ENCODE measurements at regions not wholly inside any gene's neighbourhood (a gene's known extent, or its start where the extent isn't known, plus 50 kb on each side); places are given as distances from the start of the nearest gene placed in this dataset.
"Not testable (repeated sequence)": the region's sequence is repeated elsewhere in the genome, so short reads cannot be mapped to it uniquely, and the experiment has no call there.

DNA sequence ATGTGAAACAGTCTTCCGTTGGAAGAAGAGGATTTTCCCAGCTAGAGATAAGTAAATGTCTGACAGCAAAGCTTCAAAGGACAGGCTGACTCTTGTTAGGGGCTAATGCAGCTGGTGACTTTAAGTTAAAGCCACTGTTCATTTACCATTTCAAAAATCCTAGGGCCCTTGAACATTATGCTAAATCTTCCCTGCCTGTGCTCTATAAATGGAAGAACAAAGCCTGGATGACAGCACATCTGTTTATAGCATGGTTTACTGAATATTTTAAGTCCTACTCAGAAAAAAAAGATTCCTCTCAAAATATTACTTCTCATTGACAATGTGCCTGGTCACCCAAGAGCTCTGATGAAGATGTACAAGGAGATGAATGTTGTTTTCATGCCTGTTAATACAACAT, 255.3 kb downstream of the ADRA2A start:
- not testable (repeated sequence) for H3K9me3 Mint-ChIP-seq; H3K27ac Mint-ChIP-seq; H3K4me3 ChIP-seq (ENCODE audit: low read depth, low read length); H3K36me3 ChIP-seq (ENCODE audit: control insufficient read depth, insufficient read depth, low read length); H3K27me3 ChIP-seq (ENCODE audit: control insufficient read depth, insufficient read depth, low read length); H3K4me3 Mint-ChIP-seq; H3K36me3 Mint-ChIP-seq; H3K27ac ChIP-seq (ENCODE audit: insufficient read depth, low read length, poor library complexity, severe bottlenecking); H3K27me3 Mint-ChIP-seq; DNase-seq; ATAC-seq (ENCODE audit: low read depth in 2 of 2); H3K9me3 ChIP-seq (ENCODE audit: control insufficient read depth in 2 of 2, low read length in 2 of 2); H3K4me1 Mint-ChIP-seq; H3K4me1 ChIP-seq (ENCODE audit: control insufficient read depth, insufficient read depth, low read length, poor library complexity, severe bottlenecking)

DNA sequence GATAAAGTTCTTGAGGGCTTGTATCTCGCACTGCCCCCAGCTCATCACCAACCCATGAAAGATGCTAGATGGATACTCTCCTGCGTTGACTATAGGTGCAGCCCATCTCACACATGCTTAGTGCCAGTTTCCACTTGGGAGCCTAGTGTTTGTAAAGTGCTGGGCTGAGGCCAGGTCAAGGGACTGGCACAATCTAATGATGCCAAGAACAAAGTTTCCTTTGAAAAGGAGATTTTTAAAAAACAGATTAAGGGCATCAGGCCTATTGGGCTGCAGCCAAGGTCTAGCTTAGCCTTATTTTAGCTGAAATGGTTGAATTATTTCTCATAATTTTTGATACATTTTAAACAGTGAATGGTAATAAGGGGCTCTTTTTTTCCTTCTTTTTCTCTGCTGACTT, 259.0 kb downstream of the ADRA2A start:
- H3K4me3 ChIP-seq (ENCODE audit: low read depth, low read length), result no peak overlapping the region
- ATAC-seq (ENCODE audit: low read depth in 2 of 2) (no peak), DNase-seq (no peak)
- H3K27me3 ChIP-seq (ENCODE audit: control insufficient read depth, insufficient read depth, low read length), result no peaks in the 10 kb centered on the region
- Mint-ChIP-seq H3K4me1 (no peaks in the 10 kb centered on the region), H3K9me3 (peaks cover 0 to 13% (median 4%) of the 10 kb centered on the region in 7 donors), H3K4me3 (no peak overlapping the region), H3K27me3 (peaks cover 5% of the 10 kb centered on the region), H3K36me3 (no peaks in the 10 kb centered on the region), H3K27ac (no peak overlapping the region)
- H3K36me3 ChIP-seq (ENCODE audit: control insufficient read depth, insufficient read depth, low read length), result no peaks in the 10 kb centered on the region
- no peaks in the 10 kb centered on the region for H3K4me1 ChIP-seq (ENCODE audit: control insufficient read depth, insufficient read depth, low read length, poor library complexity, severe bottlenecking)
- H3K9me3 ChIP-seq (ENCODE audit: control insufficient read depth in 2 of 2, low read length in 2 of 2), result peaks cover 5 to 6% of the 10 kb centered on the region in 2 experiments
- no peak overlapping the region for H3K27ac ChIP-seq (ENCODE audit: insufficient read depth, low read length, poor library complexity, severe bottlenecking)

DNA sequence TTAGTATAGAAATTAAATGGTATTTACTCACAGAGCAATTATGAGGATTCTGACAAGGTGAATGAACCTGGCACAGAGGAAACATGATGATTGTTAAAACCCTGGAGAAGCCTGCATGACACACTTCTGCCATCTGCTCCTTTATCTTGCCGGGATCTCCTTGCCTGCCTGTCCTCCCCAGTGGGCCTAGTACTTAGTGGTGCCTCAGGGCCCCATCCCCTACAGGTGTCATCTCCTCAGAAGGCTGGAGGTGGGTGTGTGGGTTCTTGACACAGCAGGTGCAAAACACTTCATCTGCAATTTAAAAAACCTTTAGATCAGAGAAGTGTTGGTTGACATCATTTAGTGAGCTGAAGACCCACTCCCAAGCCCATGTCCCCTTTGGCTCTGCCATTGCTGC, 261.2 kb downstream of the ADRA2A start:
- no peaks in the 10 kb centered on the region for H3K36me3 Mint-ChIP-seq
- H3K4me1 Mint-ChIP-seq, result no peaks in the 10 kb centered on the region
- Histone ChIP-seq H3K27me3 (ENCODE audit: control insufficient read depth, insufficient read depth, low read length) (no peaks in the 10 kb centered on the region), H3K9me3 (ENCODE audit: control insufficient read depth in 2 of 2, low read length in 2 of 2) (peaks cover 6 to 12% of the 10 kb centered on the region in 2 experiments), H3K4me1 (ENCODE audit: control insufficient read depth, insufficient read depth, low read length, poor library complexity, severe bottlenecking) (no peaks in the 10 kb centered on the region), H3K27ac (ENCODE audit: insufficient read depth, low read length, poor library complexity, severe bottlenecking) (no peak overlapping the region), H3K4me3 (ENCODE audit: low read depth, low read length) (no peak overlapping the region), H3K36me3 (ENCODE audit: control insufficient read depth, insufficient read depth, low read length) (no peaks in the 10 kb centered on the region)
- H3K4me3 Mint-ChIP-seq, result no peak overlapping the region
- H3K27me3 Mint-ChIP-seq, result peaks cover 1% of the 10 kb centered on the region
- ATAC-seq (ENCODE audit: low read depth in 2 of 2) (no peak), DNase-seq (no peak)
- H3K9me3 Mint-ChIP-seq, result peaks cover 0 to 22% (median 4%) of the 10 kb centered on the region in 7 donors
- no peak overlapping the region for H3K27ac Mint-ChIP-seq

DNA sequence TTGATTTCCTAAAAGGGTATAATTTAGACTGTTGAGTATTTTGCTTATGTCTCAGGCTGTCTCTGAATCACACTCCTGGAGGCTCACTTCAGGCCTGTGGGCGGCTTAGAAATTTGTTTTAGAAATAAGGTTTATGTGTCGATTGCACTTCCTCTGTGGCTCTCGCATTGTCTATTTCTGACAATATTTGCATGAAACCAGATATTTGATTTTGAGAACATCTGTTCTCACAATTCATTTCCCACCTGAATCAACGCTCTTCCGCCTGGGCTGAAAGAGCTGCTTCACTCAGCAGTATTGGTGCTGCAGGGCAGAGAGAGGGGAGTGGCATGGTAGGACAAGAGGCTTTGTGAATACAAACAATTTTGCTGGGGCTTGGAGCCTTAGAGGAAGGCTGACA, 262.0 kb downstream of the ADRA2A start:
- H3K27ac Mint-ChIP-seq, result no peak overlapping the region
- H3K4me3 Mint-ChIP-seq, result no peak overlapping the region
- H3K27ac ChIP-seq (ENCODE audit: insufficient read depth, low read length, poor library complexity, severe bottlenecking), result no peak overlapping the region
- no peak overlapping the region for H3K4me3 ChIP-seq (ENCODE audit: low read depth, low read length)
- H3K4me1 ChIP-seq (ENCODE audit: control insufficient read depth, insufficient read depth, low read length, poor library complexity, severe bottlenecking), result no peaks in the 10 kb centered on the region
- no peaks in the 10 kb centered on the region for H3K27me3 Mint-ChIP-seq
- H3K27me3 ChIP-seq (ENCODE audit: control insufficient read depth, insufficient read depth, low read length), result no peaks in the 10 kb centered on the region
- ATAC-seq (ENCODE audit: low read depth in 2 of 2), result no peak
- peaks cover 0 to 25% (median 4%) of the 10 kb centered on the region in 7 donors for H3K9me3 Mint-ChIP-seq
- no peaks in the 10 kb centered on the region for H3K4me1 Mint-ChIP-seq
- no peaks in the 10 kb centered on the region for H3K36me3 Mint-ChIP-seq
- H3K36me3 ChIP-seq (ENCODE audit: control insufficient read depth, insufficient read depth, low read length), result no peaks in the 10 kb centered on the region
- no peak for DNase-seq
- H3K9me3 ChIP-seq (ENCODE audit: control insufficient read depth in 2 of 2, low read length in 2 of 2), result peaks cover 4 to 12% of the 10 kb centered on the region in 2 experiments

DNA sequence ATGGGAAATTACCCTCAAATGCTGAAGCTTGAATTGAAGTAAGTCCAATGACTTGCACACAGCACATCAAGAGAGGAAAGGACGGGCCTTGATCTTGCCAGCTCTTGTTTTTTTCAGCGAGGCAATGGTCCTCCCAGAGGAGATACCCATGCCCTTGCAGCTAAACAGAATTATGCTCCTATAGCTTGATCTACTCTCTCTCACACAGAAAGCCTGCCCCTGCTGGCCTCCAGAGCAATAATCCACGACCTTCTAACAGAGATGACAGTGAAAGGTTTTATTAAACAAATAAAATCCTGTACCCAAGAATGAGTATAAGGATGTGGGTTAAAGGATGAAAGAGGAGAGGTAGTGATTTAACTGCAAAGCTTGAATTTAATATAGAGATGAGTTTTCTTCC, 268.0 kb downstream of the ADRA2A start:
- no peak overlapping the region for H3K27ac ChIP-seq (ENCODE audit: insufficient read depth, low read length, poor library complexity, severe bottlenecking)
- H3K27me3 ChIP-seq (ENCODE audit: control insufficient read depth, insufficient read depth, low read length), result peaks cover 1% of the 10 kb centered on the region
- no peaks in the 10 kb centered on the region for H3K4me1 ChIP-seq (ENCODE audit: control insufficient read depth, insufficient read depth, low read length, poor library complexity, severe bottlenecking)
- Mint-ChIP-seq H3K9me3 (peaks cover 0 to 24% (median 5%) of the 10 kb centered on the region in 7 donors), H3K36me3 (no peaks in the 10 kb centered on the region), H3K4me3 (no peak overlapping the region), H3K27ac (no peak overlapping the region), H3K4me1 (no peaks in the 10 kb centered on the region), H3K27me3 (no peaks in the 10 kb centered on the region)
- ATAC-seq (ENCODE audit: low read depth in 2 of 2), result no peak
- H3K9me3 ChIP-seq (ENCODE audit: control insufficient read depth in 2 of 2, low read length in 2 of 2), result peaks cover 4 to 12% of the 10 kb centered on the region in 2 experiments
- no peak for DNase-seq
- H3K4me3 ChIP-seq (ENCODE audit: low read depth, low read length), result no peak overlapping the region
- no peaks in the 10 kb centered on the region for H3K36me3 ChIP-seq (ENCODE audit: control insufficient read depth, insufficient read depth, low read length)

DNA sequence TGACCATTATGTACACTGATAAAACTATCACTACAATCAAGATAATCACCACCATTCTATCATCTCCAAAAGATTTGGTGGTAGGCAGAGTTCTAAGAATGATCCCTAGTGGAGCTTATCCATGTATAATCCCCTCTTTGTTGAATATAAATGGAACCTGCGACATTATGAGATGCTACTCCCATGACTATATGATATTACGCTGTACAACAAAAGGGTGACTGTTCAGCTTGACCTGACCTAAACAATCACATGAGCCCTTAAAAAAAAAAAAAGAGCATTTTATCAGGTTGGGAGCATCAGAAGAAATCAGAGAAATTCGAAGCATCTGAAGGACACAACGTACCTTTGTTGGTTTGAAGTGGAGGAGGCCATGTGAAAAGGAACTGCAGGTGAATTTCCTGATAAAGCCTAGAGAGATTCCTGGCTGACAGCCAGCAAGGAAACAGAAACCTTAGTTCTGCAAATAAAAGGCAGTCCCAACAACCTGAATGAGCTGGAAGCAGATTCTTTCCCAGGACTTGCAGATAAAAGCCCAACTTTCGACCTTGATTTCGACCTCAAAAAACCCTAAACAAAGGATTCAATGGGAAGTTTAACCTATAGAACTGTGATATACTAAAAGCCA, 270.7 kb downstream of the ADRA2A start:
- H3K4me3 ChIP-seq (ENCODE audit: low read depth, low read length), result no peak overlapping the region
- ATAC-seq (ENCODE audit: low read depth in 2 of 2) (no peak), DNase-seq (no peak)
- no peaks in the 10 kb centered on the region for H3K36me3 Mint-ChIP-seq
- H3K27me3 Mint-ChIP-seq, result peaks cover 4% of the 10 kb centered on the region
- H3K9me3 ChIP-seq (ENCODE audit: control insufficient read depth in 2 of 2, low read length in 2 of 2), result no peaks in the 10 kb centered on the region
- no peak overlapping the region for H3K27ac ChIP-seq (ENCODE audit: insufficient read depth, low read length, poor library complexity, severe bottlenecking)
- no peaks in the 10 kb centered on the region for H3K4me1 Mint-ChIP-seq
- no peak overlapping the region for H3K4me3 Mint-ChIP-seq
- no peaks in the 10 kb centered on the region for H3K36me3 ChIP-seq (ENCODE audit: control insufficient read depth, insufficient read depth, low read length)
- peaks cover 1% of the 10 kb centered on the region for H3K27me3 ChIP-seq (ENCODE audit: control insufficient read depth, insufficient read depth, low read length)
- H3K9me3 Mint-ChIP-seq, result peaks cover 0 to 5% (median 0%) of the 10 kb centered on the region in 7 donors
- H3K4me1 ChIP-seq (ENCODE audit: control insufficient read depth, insufficient read depth, low read length, poor library complexity, severe bottlenecking), result no peaks in the 10 kb centered on the region
- no peak overlapping the region for H3K27ac Mint-ChIP-seq

DNA sequence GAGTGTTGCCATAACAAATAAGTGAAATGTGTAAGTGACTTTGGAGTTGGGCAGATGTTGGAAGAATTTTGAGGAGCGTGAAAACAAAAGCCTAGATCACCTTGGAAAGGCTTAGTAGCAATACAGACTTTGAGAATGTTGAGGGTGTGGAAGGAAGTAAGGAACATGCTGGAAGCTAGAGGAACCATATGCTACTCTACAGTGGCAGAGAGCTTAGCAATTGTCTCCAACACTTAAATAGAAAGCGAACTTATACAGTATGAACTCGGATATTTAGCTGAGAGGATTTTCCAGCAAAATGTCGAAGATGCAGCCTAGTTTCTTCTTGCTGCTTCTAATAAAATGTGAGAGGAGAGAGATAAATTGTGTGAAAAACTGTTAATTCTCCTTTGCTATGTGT, 271.2 kb downstream of the ADRA2A start:
- no peak overlapping the region for H3K27ac ChIP-seq (ENCODE audit: insufficient read depth, low read length, poor library complexity, severe bottlenecking)
- peaks cover 1% of the 10 kb centered on the region for H3K27me3 ChIP-seq (ENCODE audit: control insufficient read depth, insufficient read depth, low read length)
- Mint-ChIP-seq H3K27me3 (peaks cover 4% of the 10 kb centered on the region), H3K9me3 (peaks cover 0 to 5% (median 0%) of the 10 kb centered on the region in 7 donors), H3K36me3 (no peaks in the 10 kb centered on the region), H3K4me3 (no peak overlapping the region), H3K4me1 (no peaks in the 10 kb centered on the region), H3K27ac (no peak overlapping the region)
- no peak overlapping the region for H3K4me3 ChIP-seq (ENCODE audit: low read depth, low read length)
- no peaks in the 10 kb centered on the region for H3K4me1 ChIP-seq (ENCODE audit: control insufficient read depth, insufficient read depth, low read length, poor library complexity, severe bottlenecking)
- no peak for DNase-seq
- ATAC-seq (ENCODE audit: low read depth in 2 of 2), result no peak
- no peaks in the 10 kb centered on the region for H3K36me3 ChIP-seq (ENCODE audit: control insufficient read depth, insufficient read depth, low read length)
- no peaks in the 10 kb centered on the region for H3K9me3 ChIP-seq (ENCODE audit: control insufficient read depth in 2 of 2, low read length in 2 of 2)

DNA sequence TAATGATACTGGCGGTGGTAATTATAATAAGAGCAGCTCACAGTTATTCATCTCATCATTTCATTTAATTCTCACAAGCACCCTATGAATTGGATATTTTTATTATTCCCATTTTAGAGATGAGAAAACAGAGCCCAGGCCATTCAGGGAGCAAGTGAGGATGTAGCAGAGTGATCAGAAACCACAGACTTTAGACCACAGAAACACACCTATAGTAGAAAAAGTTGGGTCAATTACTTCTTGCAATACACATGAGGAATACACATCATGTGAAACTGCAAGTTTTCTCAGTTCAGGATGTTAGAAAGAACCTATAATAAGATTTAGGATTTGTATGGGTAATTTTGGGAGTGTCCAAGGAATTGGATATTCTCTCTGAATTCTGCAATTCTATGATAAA, 278.0 kb downstream of the ADRA2A start:
- ATAC-seq (ENCODE audit: low read depth in 2 of 2), result no peak
- Mint-ChIP-seq H3K36me3 (no peaks in the 10 kb centered on the region), H3K27me3 (peaks cover 19% of the 10 kb centered on the region)

More for the DNA sequence above, 278.0 kb downstream of the ADRA2A start:
- H3K4me3 Mint-ChIP-seq, result no peak overlapping the region
- H3K4me1 Mint-ChIP-seq, result no peaks in the 10 kb centered on the region
- no peaks in the 10 kb centered on the region for H3K9me3 ChIP-seq (ENCODE audit: control insufficient read depth in 2 of 2, low read length in 2 of 2)
- H3K36me3 ChIP-seq (ENCODE audit: control insufficient read depth, insufficient read depth, low read length), result no peaks in the 10 kb centered on the region
- H3K4me3 ChIP-seq (ENCODE audit: low read depth, low read length), result no peak overlapping the region
- no peak overlapping the region for H3K27ac Mint-ChIP-seq
- no peak for DNase-seq
- no peaks in the 10 kb centered on the region for H3K4me1 ChIP-seq (ENCODE audit: control insufficient read depth, insufficient read depth, low read length, poor library complexity, severe bottlenecking)
- H3K27me3 ChIP-seq (ENCODE audit: control insufficient read depth, insufficient read depth, low read length), result peaks cover 4% of the 10 kb centered on the region
- H3K27ac ChIP-seq (ENCODE audit: insufficient read depth, low read length, poor library complexity, severe bottlenecking), result no peak overlapping the region
- H3K9me3 Mint-ChIP-seq, result peaks cover 0 to 3% (median 0%) of the 10 kb centered on the region in 7 donors
